ENCODE measurements at regions not wholly inside any gene's neighbourhood (a gene's known extent, or its start where the extent isn't known, plus 50 kb on each side); places are given as distances from the start of the nearest gene placed in this dataset.

- no peak for DNase-seq
Measured at GRCh38 chr4:38606587-38606905, 57.5 kb upstream of the KLF3 start.

GRCh38 chr4:38609614-38610013, 54.4 kb upstream of the KLF3 start:
- no peak for DNase-seq

- DNase-seq, result no peak
Measured at GRCh38 chr4:38610521-38610920, 53.5 kb upstream of the KLF3 start.

GRCh38 chr4:38610966-38611431, 53.0 kb upstream of the KLF3 start:
- DNase-seq, result peak; percentile 70

- DNase-seq, result no peak
Measured at GRCh38 chr4:38611676-38612075, 52.3 kb upstream of the KLF3 start.

- DNase-seq, result peak; percentile 60
Measured at GRCh38 chr4:38612646-38613414, 51.2 kb upstream of the KLF3 start.

All from NCI-H2029 treated with DMSO at 0.1 percent for 48 hours (cell line).